ENCODE measurements at regions not wholly inside any gene's neighbourhood (a gene's known extent, or its start where the extent isn't known, plus 50 kb on each side); places are given as distances from the start of the nearest gene placed in this dataset.

DNA sequence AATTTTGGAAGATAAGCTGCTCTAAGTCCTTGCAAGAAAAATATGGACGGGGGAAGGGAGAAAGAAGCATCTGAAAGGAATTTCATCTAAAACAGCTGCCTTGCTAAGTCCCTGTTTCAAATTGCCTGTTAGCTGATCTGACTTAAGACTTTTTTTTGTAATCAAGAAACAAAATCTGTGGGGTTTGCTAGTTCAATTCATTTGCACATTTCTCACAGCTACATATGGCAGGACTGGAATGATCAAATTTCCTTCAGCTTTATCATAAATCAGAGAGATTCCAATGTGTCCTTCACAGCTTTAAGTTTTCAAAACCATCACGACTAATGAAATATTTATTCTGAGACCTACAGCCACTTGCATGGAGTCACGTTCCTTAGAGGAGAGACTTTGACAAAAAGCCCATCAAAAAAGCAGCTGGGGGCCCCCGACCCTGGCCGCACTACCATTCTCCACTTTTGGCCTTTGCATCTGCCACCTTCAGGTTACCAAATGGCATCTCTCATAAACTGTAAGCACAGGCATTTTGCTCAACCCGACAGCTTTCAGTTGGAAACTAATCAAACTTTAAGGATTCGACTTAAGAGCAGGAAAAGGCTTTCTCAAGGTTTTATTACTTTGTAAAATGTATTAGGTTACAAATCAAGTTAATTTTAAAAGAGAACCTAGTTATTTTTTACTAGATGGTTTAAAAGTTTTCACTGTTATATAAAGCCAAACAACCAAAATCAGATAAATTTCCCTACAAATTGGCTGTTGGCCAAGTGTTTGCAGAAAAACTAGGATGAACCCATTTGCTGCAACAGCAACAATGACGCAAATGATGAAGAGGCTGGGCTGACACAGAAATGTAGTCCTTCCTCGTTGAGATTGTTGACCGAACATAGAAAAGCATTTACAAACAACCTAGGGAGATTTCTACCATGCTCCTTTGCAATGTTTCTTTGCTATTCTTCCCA, 100.4 kb upstream of the RND3 start:
- no peak for DNase-seq (ENCODE audit: low read depth)
- H3K4me3 ChIP-seq (ENCODE audit: low read depth, low read length): no peak overlapping the region

DNA sequence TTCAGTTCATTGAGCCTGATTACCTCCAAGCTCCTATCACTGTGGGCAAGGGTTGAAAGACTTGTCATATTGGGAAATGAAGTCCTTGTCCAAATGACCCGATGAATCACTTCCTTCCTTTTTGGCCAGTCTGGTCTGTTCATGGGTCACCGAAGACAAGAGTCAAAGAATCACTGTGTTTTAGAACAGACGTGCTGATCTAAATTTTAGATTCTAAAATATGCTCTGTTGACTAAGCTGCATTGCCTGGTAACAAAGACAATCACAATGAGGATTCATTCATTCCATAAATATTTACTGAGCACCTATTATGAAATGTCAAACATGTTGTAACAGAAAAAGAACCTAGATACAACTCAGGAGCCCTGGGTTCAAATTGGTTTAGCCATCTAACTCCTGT, 99.4 kb upstream of the RND3 start:
- TF ChIP-seq, protein P1, sequence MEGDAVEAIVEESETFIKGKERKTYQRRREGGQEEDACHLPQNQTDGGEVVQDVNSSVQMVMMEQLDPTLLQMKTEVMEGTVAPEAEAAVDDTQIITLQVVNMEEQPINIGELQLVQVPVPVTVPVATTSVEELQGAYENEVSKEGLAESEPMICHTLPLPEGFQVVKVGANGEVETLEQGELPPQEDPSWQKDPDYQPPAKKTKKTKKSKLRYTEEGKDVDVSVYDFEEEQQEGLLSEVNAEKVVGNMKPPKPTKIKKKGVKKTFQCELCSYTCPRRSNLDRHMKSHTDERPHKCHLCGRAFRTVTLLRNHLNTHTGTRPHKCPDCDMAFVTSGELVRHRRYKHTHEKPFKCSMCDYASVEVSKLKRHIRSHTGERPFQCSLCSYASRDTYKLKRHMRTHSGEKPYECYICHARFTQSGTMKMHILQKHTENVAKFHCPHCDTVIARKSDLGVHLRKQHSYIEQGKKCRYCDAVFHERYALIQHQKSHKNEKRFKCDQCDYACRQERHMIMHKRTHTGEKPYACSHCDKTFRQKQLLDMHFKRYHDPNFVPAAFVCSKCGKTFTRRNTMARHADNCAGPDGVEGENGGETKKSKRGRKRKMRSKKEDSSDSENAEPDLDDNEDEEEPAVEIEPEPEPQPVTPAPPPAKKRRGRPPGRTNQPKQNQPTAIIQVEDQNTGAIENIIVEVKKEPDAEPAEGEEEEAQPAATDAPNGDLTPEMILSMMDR (IDR thresholded peaks at IDR 0.05; ENCODE audit: low read depth, low read length): no peak
- TF ChIP-seq MYC (IDR thresholded peaks at IDR 0.05; ENCODE audit: low read depth, low read length) (no peak), POLR2A (IDR thresholded peaks at IDR 0.05; ENCODE audit: extremely low read depth, insufficient read length) (no peak)
- TF ChIP-seq, protein P2, sequence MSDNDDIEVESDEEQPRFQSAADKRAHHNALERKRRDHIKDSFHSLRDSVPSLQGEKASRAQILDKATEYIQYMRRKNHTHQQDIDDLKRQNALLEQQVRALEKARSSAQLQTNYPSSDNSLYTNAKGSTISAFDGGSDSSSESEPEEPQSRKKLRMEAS (IDR thresholded peaks at IDR 0.05; ENCODE audit: low read depth, low read length): no peak
- no peak for DNase-seq (ENCODE audit: low read depth)
- no peak overlapping the region for H3K4me3 ChIP-seq (ENCODE audit: low read depth, low read length)

More for the DNA sequence above, 100.4 kb upstream of the RND3 start:
- TF ChIP-seq, protein P1 (IDR thresholded peaks at IDR 0.05; ENCODE audit: low read depth, low read length): no peak
- TF ChIP-seq POLR2A (IDR thresholded peaks at IDR 0.05; ENCODE audit: extremely low read depth, insufficient read length) (no peak), MYC (IDR thresholded peaks at IDR 0.05; ENCODE audit: low read depth, low read length) (no peak)
- TF ChIP-seq, protein P2 (IDR thresholded peaks at IDR 0.05; ENCODE audit: low read depth, low read length): no peak

DNA sequence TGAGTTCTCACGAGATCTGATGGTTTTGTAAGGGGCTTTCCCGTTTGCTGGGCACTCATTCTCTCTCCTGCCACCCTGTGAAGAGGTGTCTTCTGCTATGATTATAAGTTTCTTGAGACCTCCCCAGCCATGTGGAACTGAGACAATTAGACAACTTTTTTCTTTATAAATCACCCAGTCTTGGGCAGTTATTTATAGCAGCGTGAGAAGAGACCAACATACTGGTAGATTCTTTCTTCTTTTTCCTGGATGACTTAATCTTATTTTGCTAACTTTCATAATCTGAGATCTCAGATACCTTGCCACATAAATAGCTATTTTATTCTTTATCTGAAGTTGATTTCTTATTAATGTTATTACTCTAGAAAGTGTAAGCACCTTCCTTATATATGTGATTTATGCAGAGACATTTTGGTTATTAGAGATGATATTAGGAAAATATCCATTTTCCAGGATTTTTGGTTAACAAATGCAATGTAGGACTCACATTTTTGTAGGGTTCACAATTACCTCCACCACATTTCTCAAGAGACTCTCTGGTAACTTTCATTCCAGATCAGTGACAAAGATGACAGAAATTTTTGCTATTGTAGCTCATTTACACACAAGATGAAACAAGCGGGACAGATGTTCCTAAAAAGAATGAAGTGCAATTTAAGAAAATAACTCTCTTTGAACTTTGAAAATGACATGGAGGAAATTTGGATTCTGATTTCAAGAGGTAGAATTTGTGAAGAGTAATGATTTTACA, 97.9 kb upstream of the RND3 start:
- TF ChIP-seq, protein P1 (IDR thresholded peaks at IDR 0.05; ENCODE audit: low read depth, low read length): no peak
- no peak for TF ChIP-seq POLR2A (IDR thresholded peaks at IDR 0.05; ENCODE audit: extremely low read depth, insufficient read length)
- no peak for TF ChIP-seq MYC (IDR thresholded peaks at IDR 0.05; ENCODE audit: low read depth, low read length)
- TF ChIP-seq, protein P2 (IDR thresholded peaks at IDR 0.05; ENCODE audit: low read depth, low read length): no peak
- no peak for DNase-seq (ENCODE audit: low read depth)
- no peak overlapping the region for H3K4me3 ChIP-seq (ENCODE audit: low read depth, low read length)

DNA sequence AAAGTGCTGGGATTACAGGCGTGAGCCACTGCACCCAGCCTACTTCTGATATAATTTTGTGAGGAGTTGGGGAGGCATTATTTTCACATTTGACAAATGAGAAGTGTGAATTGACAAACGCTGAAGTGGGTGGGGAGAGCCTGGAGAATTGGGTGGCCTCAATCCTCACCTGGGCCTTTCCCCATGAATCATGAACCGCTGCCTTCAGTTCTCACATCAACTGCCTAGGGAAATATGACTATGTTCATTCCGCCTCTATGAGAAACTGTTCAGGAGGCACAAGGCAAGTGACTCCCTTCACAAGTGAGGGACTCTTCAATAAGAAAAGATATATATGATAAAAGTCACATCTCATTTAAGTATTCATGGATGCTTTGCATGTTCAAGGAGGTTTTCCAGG, 96.6 kb upstream of the RND3 start:
- TF ChIP-seq, protein P2 (IDR thresholded peaks at IDR 0.05; ENCODE audit: low read depth, low read length): no peak
- TF ChIP-seq MYC (IDR thresholded peaks at IDR 0.05; ENCODE audit: low read depth, low read length): no peak
- TF ChIP-seq POLR2A (IDR thresholded peaks at IDR 0.05; ENCODE audit: extremely low read depth, insufficient read length): no peak
- TF ChIP-seq, protein P1 (IDR thresholded peaks at IDR 0.05; ENCODE audit: low read depth, low read length): no peak
- no peak for DNase-seq (ENCODE audit: low read depth)
- H3K4me3 ChIP-seq (ENCODE audit: low read depth, low read length): no peak overlapping the region

DNA sequence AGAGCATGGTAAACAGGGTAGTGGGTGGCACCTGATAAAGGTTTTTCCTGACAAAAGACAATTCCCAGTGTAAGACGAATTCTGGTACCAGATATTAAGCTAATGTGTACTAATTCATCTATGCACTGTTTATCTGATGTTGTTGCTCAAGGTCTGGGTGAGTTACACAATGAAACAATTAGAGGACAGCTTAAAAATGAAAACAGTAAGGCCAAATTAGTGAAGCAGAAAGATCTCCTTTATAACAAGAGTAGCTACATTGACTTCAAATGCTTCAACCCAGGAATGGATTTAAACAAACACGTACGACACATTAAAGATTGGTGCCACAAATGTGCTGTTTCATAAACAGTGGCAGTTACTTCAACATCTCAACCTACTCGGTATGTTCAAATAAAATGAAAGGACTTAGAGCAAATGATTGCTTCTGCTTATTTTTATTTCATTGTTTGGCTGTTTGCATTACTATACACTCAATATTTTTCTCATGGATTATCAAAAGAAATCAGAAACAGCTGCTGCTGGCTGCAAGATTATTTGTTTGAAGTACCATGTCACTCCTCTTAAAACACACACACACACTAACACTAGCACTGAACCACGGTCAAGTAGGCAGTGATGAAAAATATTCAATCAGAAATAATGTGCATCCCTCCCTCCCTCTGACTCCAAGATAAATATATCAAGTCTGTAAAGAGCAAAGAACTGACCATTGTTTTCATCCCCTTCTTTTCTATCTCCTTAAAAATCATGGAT, 94.4 kb upstream of the RND3 start:
- H3K4me3 ChIP-seq (ENCODE audit: low read depth, low read length): no peak overlapping the region
- TF ChIP-seq, protein P1 (IDR thresholded peaks at IDR 0.05; ENCODE audit: low read depth, low read length): no peak
- no peak for TF ChIP-seq POLR2A (IDR thresholded peaks at IDR 0.05; ENCODE audit: extremely low read depth, insufficient read length)
- TF ChIP-seq MYC (IDR thresholded peaks at IDR 0.05; ENCODE audit: low read depth, low read length): no peak
- TF ChIP-seq, protein P2 (IDR thresholded peaks at IDR 0.05; ENCODE audit: low read depth, low read length): no peak
- DNase-seq (ENCODE audit: low read depth): no peak

Measured in NB4 (cell line).